HFFc6 (cell line): ENCODE measurements at regions not wholly inside any gene's neighbourhood (a gene's known extent, or its start where the extent isn't known, plus 50 kb on each side); places are given as distances from the start of the nearest gene placed in this dataset.
"Not testable (repeated sequence)": the region's sequence is repeated elsewhere in the genome, so short reads cannot be mapped to it uniquely, and the experiment has no call there.

Experiments
- DNase-seq: peaks from one replicate; pipeline ENCODE4 v3.0.0-alpha.2; 2018
- H3K27ac Mint-ChIP-seq: 2 replicates; pipeline ENCODE4 v1.8.0; 2020; ENCODE audit warnings: mild to moderate bottlenecking, mixed read lengths
- H3K27me3 Mint-ChIP-seq: 2 replicates; pipeline ENCODE4 v1.8.0; 2021; ENCODE audit warnings: mild to moderate bottlenecking, moderate library complexity, mixed read lengths; ENCODE audit not compliant: insufficient read depth
- H3K36me3 Mint-ChIP-seq: 2 replicates; pipeline ENCODE4 v1.8.0; 2021; ENCODE audit warnings: low read depth, mixed read lengths
- H3K4me1 Mint-ChIP-seq: 2 replicates; pipeline ENCODE4 v1.8.0; 2020; ENCODE audit warnings: low read depth, mixed read lengths
- H3K4me3 Mint-ChIP-seq: 2 replicates; pipeline ENCODE4 v1.8.0; 2020; ENCODE audit warnings: mild to moderate bottlenecking, moderate library complexity, mixed read lengths
- H3K9me3 Mint-ChIP-seq: 2 replicates; pipeline ENCODE4 v1.8.0; 2020; ENCODE audit warnings: mild to moderate bottlenecking, mixed read lengths
- CTCF ChIP-seq: fragments of 200-600 bp; sonication (generic); IDR thresholded peaks from 2 replicates; pipeline ENCODE4 v1.5.0; 2021; ENCODE audit warnings: antibody characterized with exemption, mild to moderate bottlenecking

- no peak overlapping the region for H3K27ac Mint-ChIP-seq
- H3K4me1 Mint-ChIP-seq = no peaks in the 10 kb centered on the region
- DNase-seq = no peak
- no peaks in the 10 kb centered on the region for H3K9me3 Mint-ChIP-seq
- no peak overlapping the region for H3K4me3 Mint-ChIP-seq
- no peaks in the 10 kb centered on the region for H3K36me3 Mint-ChIP-seq
- no peak for TF ChIP-seq CTCF
- peaks cover 2% of the 10 kb centered on the region for H3K27me3 Mint-ChIP-seq
Measured at GRCh38 chr5:57878301-57878722, 395.7 kb upstream of the ACTBL2 start.

- H3K36me3 Mint-ChIP-seq = peaks cover 6% of the 10 kb centered on the region
- no peaks in the 10 kb centered on the region for H3K4me1 Mint-ChIP-seq
- H3K27ac Mint-ChIP-seq = no peak overlapping the region
- H3K27me3 Mint-ChIP-seq = 0 out of 2 replicates have a peak, but pooled peaks cover 2% of the 10 kb centered on the region
- no peak for TF ChIP-seq CTCF
- DNase-seq = no peak
- no peak overlapping the region for H3K4me3 Mint-ChIP-seq
- no peaks in the 10 kb centered on the region for H3K9me3 Mint-ChIP-seq
Measured at GRCh38 chr5:57871496-57871895, 388.9 kb upstream of the ACTBL2 start.

- H3K4me1 Mint-ChIP-seq, H3K4me3 Mint-ChIP-seq, H3K27ac Mint-ChIP-seq, H3K27me3 Mint-ChIP-seq, H3K36me3 Mint-ChIP-seq, DNase-seq, H3K9me3 Mint-ChIP-seq: not testable (repeated sequence)
Measured at GRCh38 chr5:57870267-57870666, 387.7 kb upstream of the ACTBL2 start.

- Mint-ChIP-seq H3K9me3 (no peaks in the 10 kb centered on the region), H3K27ac (peak overlapping the region; percentile 75), H3K36me3 (no peaks in the 10 kb centered on the region; the same call in 1 of the 2 replicates), H3K4me3 (no peak overlapping the region), H3K4me1 (peaks cover 47% of the 10 kb centered on the region), H3K27me3 (no peaks in the 10 kb centered on the region)
- DNase-seq = peak; percentile 86
- TF ChIP-seq CTCF = no peak
Measured at GRCh38 chr5:57863661-57864060, 381.1 kb upstream of the ACTBL2 start.

- H3K27ac Mint-ChIP-seq = peak overlapping the region; percentile 75
- H3K4me1 Mint-ChIP-seq = peaks cover 47% of the 10 kb centered on the region
- H3K27me3 Mint-ChIP-seq = no peaks in the 10 kb centered on the region
- DNase-seq = no peak
- no peaks in the 10 kb centered on the region for H3K9me3 Mint-ChIP-seq
- H3K4me3 Mint-ChIP-seq = peak overlapping the region; percentile 38
- no peaks in the 10 kb centered on the region; the same call in 1 of the 2 replicates for H3K36me3 Mint-ChIP-seq
- TF ChIP-seq CTCF = no peak
Measured at GRCh38 chr5:57862942-57863341, 380.3 kb upstream of the ACTBL2 start.

- Mint-ChIP-seq H3K27me3 (no peaks in the 10 kb centered on the region), H3K4me1 (peaks cover 49% of the 10 kb centered on the region), H3K27ac (peak overlapping the region; percentile 75)
Measured at GRCh38 chr5:57862471-57862911, 379.9 kb upstream of the ACTBL2 start.

More at GRCh38 chr5:57862471-57862911, 379.9 kb upstream of the ACTBL2 start:
- no peak for TF ChIP-seq CTCF
- H3K9me3 Mint-ChIP-seq = no peaks in the 10 kb centered on the region
- DNase-seq = peak; percentile 91
- peak overlapping the region; percentile 56 for H3K4me3 Mint-ChIP-seq
- H3K36me3 Mint-ChIP-seq = no peaks in the 10 kb centered on the region; the same call in 1 of the 2 replicates
